ENCODE measurements at regions not wholly inside any gene's neighbourhood (a gene's known extent, or its start where the extent isn't known, plus 50 kb on each side); places are given as distances from the start of the nearest gene placed in this dataset.

DNA sequence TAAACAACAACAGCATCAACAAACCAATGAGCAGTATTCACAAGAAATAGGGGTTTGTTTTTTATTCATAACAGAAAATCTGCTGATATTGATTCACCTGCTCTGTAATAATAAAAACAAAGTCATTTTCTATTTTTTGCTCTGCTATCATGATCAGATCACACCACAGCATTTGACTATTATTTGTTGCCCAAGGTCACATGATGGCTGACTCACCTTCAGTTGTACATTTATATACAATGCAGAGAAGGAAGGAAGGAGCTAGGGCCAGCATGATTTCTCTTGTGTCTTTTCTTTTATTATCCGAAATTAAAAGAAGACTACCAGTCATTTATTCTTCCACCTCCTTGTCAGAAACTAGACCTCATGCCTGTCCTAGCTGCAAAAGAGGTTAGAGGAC, 1427.7 kb upstream of the CELF4 start:
- Histone ChIP-seq H3K79me2 (ENCODE audit: insufficient read depth, low read length) (no peaks in the 10 kb centered on the region), H4K20me1 (ENCODE audit: insufficient read depth, low read length) (no peaks in the 10 kb centered on the region), H3K9ac (ENCODE audit: low read length) (no peak overlapping the region), H3K9me2 (ENCODE audit: low read depth, low read length) (no peaks in the 10 kb centered on the region), H3K4me2 (ENCODE audit: low read length) (no peak overlapping the region), H3K4me1 (ENCODE audit: insufficient read depth, low read length, severe bottlenecking) (no peaks in the 10 kb centered on the region), H3K27me3 (ENCODE audit: insufficient read depth, low read length) (no peaks in the 10 kb centered on the region), H3K36me3 (ENCODE audit: insufficient read depth, low read length) (no peaks in the 10 kb centered on the region), H3K9me3 (ENCODE audit: low read length) (no peaks in the 10 kb centered on the region), H2AFZ (ENCODE audit: low read length) (no peak overlapping the region), H3K4me3 (ENCODE audit: low read depth, low read length, poor library complexity, severe bottlenecking) (no peak overlapping the region), H3K27ac (ENCODE audit: low read depth, low read length, poor library complexity, severe bottlenecking) (no peak overlapping the region), H3F3A (ENCODE audit: insufficient read depth, low read length) (no peaks in the 10 kb centered on the region)
- no peak for TF ChIP-seq EZH2 (IDR thresholded peaks at IDR 0.05; ENCODE audit: borderline replicate concordance, low read length)
- TF ChIP-seq, protein P1, sequence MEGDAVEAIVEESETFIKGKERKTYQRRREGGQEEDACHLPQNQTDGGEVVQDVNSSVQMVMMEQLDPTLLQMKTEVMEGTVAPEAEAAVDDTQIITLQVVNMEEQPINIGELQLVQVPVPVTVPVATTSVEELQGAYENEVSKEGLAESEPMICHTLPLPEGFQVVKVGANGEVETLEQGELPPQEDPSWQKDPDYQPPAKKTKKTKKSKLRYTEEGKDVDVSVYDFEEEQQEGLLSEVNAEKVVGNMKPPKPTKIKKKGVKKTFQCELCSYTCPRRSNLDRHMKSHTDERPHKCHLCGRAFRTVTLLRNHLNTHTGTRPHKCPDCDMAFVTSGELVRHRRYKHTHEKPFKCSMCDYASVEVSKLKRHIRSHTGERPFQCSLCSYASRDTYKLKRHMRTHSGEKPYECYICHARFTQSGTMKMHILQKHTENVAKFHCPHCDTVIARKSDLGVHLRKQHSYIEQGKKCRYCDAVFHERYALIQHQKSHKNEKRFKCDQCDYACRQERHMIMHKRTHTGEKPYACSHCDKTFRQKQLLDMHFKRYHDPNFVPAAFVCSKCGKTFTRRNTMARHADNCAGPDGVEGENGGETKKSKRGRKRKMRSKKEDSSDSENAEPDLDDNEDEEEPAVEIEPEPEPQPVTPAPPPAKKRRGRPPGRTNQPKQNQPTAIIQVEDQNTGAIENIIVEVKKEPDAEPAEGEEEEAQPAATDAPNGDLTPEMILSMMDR (IDR thresholded peaks at IDR 0.05; ENCODE audit: low read length) = no peak

DNA sequence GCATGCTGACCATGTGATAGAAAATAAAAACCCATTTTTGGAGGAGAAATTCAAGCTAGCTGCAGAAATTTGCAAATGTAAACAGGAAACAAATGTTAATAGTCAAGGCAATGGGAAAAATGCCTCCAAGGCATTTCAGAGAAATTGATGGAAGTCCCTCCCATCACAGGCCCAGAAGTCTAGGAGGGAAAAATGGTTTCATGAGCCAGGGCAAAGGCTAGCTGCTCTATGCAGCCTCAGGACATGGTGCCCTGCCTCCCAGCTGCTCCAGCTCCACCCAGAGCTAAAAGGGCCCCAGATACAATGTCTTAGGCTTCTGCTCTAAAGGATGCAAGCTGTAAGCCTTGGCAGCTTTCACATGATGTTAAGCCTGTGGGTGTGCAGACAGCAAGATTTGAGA, 1419.4 kb upstream of the CELF4 start:
- TF ChIP-seq EZH2 (IDR thresholded peaks at IDR 0.05; ENCODE audit: borderline replicate concordance, low read length) = no peak
- TF ChIP-seq, protein P1 (IDR thresholded peaks at IDR 0.05; ENCODE audit: low read length) = no peak
- no peaks in the 10 kb centered on the region for H3K79me2 ChIP-seq (ENCODE audit: insufficient read depth, low read length)
- H3K9me3 ChIP-seq (ENCODE audit: low read length) = no peaks in the 10 kb centered on the region
- H3K27me3 ChIP-seq (ENCODE audit: insufficient read depth, low read length) = no peaks in the 10 kb centered on the region
- H3K4me3 ChIP-seq (ENCODE audit: low read depth, low read length, poor library complexity, severe bottlenecking) = no peak overlapping the region
- no peak overlapping the region for H3K9ac ChIP-seq (ENCODE audit: low read length)
- no peaks in the 10 kb centered on the region for H4K20me1 ChIP-seq (ENCODE audit: insufficient read depth, low read length)
- H3K36me3 ChIP-seq (ENCODE audit: insufficient read depth, low read length) = no peaks in the 10 kb centered on the region
- no peak overlapping the region for H3K4me2 ChIP-seq (ENCODE audit: low read length)
- no peaks in the 10 kb centered on the region for H3K9me2 ChIP-seq (ENCODE audit: low read depth, low read length)
- no peak overlapping the region for H3K27ac ChIP-seq (ENCODE audit: low read depth, low read length, poor library complexity, severe bottlenecking)
- no peak overlapping the region for H2AFZ ChIP-seq (ENCODE audit: low read length)
- no peaks in the 10 kb centered on the region for H3F3A ChIP-seq (ENCODE audit: insufficient read depth, low read length)
- H3K4me1 ChIP-seq (ENCODE audit: insufficient read depth, low read length, severe bottlenecking) = no peaks in the 10 kb centered on the region

DNA sequence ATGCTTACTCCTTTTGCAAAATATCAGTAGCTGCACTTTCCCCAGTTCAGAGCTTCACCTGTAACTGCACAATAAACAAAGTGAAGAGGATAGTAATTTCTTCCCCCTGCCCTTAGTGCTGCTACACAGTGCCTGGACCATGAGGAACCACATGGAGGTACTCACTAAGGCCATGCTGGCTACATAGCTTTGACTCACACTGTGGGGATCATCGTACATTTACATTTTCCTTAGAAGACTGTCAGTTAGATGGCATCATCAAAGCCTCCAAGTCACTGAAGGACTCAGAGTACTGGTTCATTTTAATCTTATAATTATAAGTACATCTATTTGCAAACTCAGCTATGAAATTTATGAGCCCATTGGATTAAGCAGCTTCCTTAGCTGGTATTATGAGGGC, 1416.5 kb upstream of the CELF4 start:
- H3K9me2 ChIP-seq (ENCODE audit: low read depth, low read length) = no peaks in the 10 kb centered on the region
- TF ChIP-seq, protein P1 (IDR thresholded peaks at IDR 0.05; ENCODE audit: low read length) = no peak
- TF ChIP-seq EZH2 (IDR thresholded peaks at IDR 0.05; ENCODE audit: borderline replicate concordance, low read length) = no peak
- no peak overlapping the region for H3K27ac ChIP-seq (ENCODE audit: low read depth, low read length, poor library complexity, severe bottlenecking)
- no peaks in the 10 kb centered on the region for H3K36me3 ChIP-seq (ENCODE audit: insufficient read depth, low read length)
- H3K9ac ChIP-seq (ENCODE audit: low read length) = no peak overlapping the region
- H3K4me2 ChIP-seq (ENCODE audit: low read length) = no peak overlapping the region
- H3K9me3 ChIP-seq (ENCODE audit: low read length) = no peaks in the 10 kb centered on the region
- no peak overlapping the region for H2AFZ ChIP-seq (ENCODE audit: low read length)
- no peaks in the 10 kb centered on the region for H3F3A ChIP-seq (ENCODE audit: insufficient read depth, low read length)
- no peaks in the 10 kb centered on the region for H3K27me3 ChIP-seq (ENCODE audit: insufficient read depth, low read length)
- H3K4me1 ChIP-seq (ENCODE audit: insufficient read depth, low read length, severe bottlenecking) = no peaks in the 10 kb centered on the region
- no peaks in the 10 kb centered on the region for H4K20me1 ChIP-seq (ENCODE audit: insufficient read depth, low read length)
- H3K79me2 ChIP-seq (ENCODE audit: insufficient read depth, low read length) = no peaks in the 10 kb centered on the region
- H3K4me3 ChIP-seq (ENCODE audit: low read depth, low read length, poor library complexity, severe bottlenecking) = no peak overlapping the region
